Fibroblast of lung (primary cell): ENCODE measurements at regions not wholly inside any gene's neighbourhood (a gene's known extent, or its start where the extent isn't known, plus 50 kb on each side); places are given as distances from the start of the nearest gene placed in this dataset.

Source experiments
- DNase-seq, 2 donors: peaks; one replicate each; pipeline versions ENCODE4 v3.0.0 to v3.0.0-alpha.2; 2010; ENCODE audit warnings: low read depth in 2 of 2
- H2AFZ ChIP-seq: 2 replicates; pipeline ENCODE4 v1.5.1; 2012; ENCODE audit warnings: low read length, control low read depth, inconsistent platforms
- H3K27ac ChIP-seq: 2 replicates; pipeline ENCODE4 v1.5.1; 2011; ENCODE audit warnings: low read length, control low read depth; ENCODE audit not compliant: insufficient read depth
- H3K27me3 ChIP-seq: 2 replicates; pipeline ENCODE4 v1.5.1; 2011; ENCODE audit warnings: mild to moderate bottlenecking, low read length; ENCODE audit not compliant: control insufficient read depth, insufficient read depth
- H3K36me3 ChIP-seq: 2 replicates; pipeline ENCODE4 v1.5.1; 2011; ENCODE audit warnings: low read length; ENCODE audit not compliant: control insufficient read depth, insufficient read depth
- H3K4me1 ChIP-seq: 2 replicates; pipeline ENCODE4 v1.5.1; 2011; ENCODE audit warnings: low read length; ENCODE audit not compliant: control insufficient read depth, insufficient read depth; ENCODE audit errors: extremely low read depth
- H3K4me2 ChIP-seq: 2 replicates; pipeline ENCODE4 v1.5.1; 2011; ENCODE audit warnings: low read length, control low read depth; ENCODE audit not compliant: insufficient read depth; ENCODE audit errors: extremely low read depth
- H3K4me3 ChIP-seq, 4 experiments: fragments of 200-600 bp in 1 of 4; sonication (generic) in 1 of 4; replicated peaks in 1 of 4; 2 replicates each; pipeline ENCODE4 v1.5.1; 2011 to 2016; ENCODE audit warnings: low read length in 4 of 4, low read depth in 3 of 4, mild to moderate bottlenecking in 3 of 4, control low read depth in 2 of 4, inconsistent platforms in 1 of 4, mixed read lengths in 1 of 4; ENCODE audit not compliant: insufficient read depth in 1 of 4; ENCODE audit errors: control extremely low read depth in 1 of 4
- H3K79me2 ChIP-seq: 2 replicates; pipeline ENCODE4 v1.5.1; 2012; ENCODE audit warnings: mild to moderate bottlenecking, low read length, inconsistent platforms; ENCODE audit not compliant: control insufficient read depth, insufficient read depth
- H3K9ac ChIP-seq: 2 replicates; pipeline ENCODE4 v1.5.1; 2011; ENCODE audit warnings: mild to moderate bottlenecking, low read length, control low read depth; ENCODE audit not compliant: insufficient read depth
- H3K9me3 ChIP-seq: 2 replicates; pipeline ENCODE4 v1.5.1; 2012; ENCODE audit warnings: low read depth, low read length; ENCODE audit not compliant: control insufficient read depth, insufficient read depth
- H4K20me1 ChIP-seq: 2 replicates; pipeline ENCODE4 v1.5.1; 2011; ENCODE audit warnings: low read length; ENCODE audit not compliant: control insufficient read depth, insufficient read depth; ENCODE audit errors: extremely low read depth
- EZH2 ChIP-seq: IDR thresholded peaks from 2 replicates; pipeline ENCODE4 v1.5.1; 2012; ENCODE audit warnings: low read length, control low read depth, mild to moderate bottlenecking; ENCODE audit errors: missing control alignments
- TF ChIP-seq, protein P1 (sequence below), 2 donors: IDR thresholded peaks in 1 of 2; conservative IDR thresholded peaks in 1 of 2; 1 replicate in 1 of 2; 2 replicates in 1 of 2; pipeline ENCODE4 v1.5.1; 2011 to 2012; ENCODE audit warnings: low read length in 2 of 2, control low read depth in 1 of 2, inconsistent platforms in 1 of 2, low read depth in 1 of 2, mild to moderate bottlenecking in 1 of 2

GRCh38 chr12:125245581-125246557 is 180.6 kb downstream of the AACS start:
- H3K79me2 ChIP-seq = no peaks in the 10 kb centered on the region
- H4K20me1 ChIP-seq = no peaks in the 10 kb centered on the region
- no peak for TF ChIP-seq EZH2
- TF ChIP-seq, protein P1, sequence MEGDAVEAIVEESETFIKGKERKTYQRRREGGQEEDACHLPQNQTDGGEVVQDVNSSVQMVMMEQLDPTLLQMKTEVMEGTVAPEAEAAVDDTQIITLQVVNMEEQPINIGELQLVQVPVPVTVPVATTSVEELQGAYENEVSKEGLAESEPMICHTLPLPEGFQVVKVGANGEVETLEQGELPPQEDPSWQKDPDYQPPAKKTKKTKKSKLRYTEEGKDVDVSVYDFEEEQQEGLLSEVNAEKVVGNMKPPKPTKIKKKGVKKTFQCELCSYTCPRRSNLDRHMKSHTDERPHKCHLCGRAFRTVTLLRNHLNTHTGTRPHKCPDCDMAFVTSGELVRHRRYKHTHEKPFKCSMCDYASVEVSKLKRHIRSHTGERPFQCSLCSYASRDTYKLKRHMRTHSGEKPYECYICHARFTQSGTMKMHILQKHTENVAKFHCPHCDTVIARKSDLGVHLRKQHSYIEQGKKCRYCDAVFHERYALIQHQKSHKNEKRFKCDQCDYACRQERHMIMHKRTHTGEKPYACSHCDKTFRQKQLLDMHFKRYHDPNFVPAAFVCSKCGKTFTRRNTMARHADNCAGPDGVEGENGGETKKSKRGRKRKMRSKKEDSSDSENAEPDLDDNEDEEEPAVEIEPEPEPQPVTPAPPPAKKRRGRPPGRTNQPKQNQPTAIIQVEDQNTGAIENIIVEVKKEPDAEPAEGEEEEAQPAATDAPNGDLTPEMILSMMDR (conservative IDR thresholded peaks at IDR 0.05 in 1 of 2, IDR thresholded peaks at IDR 0.05 in 1 of 2; ENCODE audit: low read depth in 1 of 2, low read length in 2 of 2) = no peak
- H3K9ac ChIP-seq = no peak overlapping the region
- no peaks in the 10 kb centered on the region for H3K36me3 ChIP-seq
- no peak overlapping the region for H3K4me3 ChIP-seq
- no peak for DNase-seq
- no peak overlapping the region for H3K4me2 ChIP-seq
- H3K4me1 ChIP-seq = no peaks in the 10 kb centered on the region
- H3K27ac ChIP-seq = no peak overlapping the region
- H2AFZ ChIP-seq = no peak overlapping the region
- H3K27me3 ChIP-seq = no peaks in the 10 kb centered on the region
- no peaks in the 10 kb centered on the region for H3K9me3 ChIP-seq

DNA sequence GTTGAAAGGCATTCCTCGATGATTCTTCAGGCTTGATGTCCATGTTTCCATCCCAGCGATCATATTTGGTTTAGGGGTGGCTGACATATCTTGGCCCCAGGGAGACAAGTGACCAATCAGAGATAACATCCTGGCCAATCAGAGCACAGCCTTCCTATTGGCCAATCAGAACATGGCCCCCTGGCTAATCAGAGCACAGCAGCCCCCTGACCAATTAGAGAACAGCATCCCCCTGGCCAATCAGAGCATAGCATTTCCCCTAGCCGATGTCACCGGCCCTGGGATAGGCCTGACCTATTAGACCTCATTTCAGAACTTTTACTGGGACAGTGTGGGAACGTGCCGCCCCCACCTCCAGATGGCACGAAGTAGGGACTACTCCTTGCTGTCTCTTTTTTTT is 182.2 kb downstream of the AACS start:
- Histone ChIP-seq H3K27ac (no peak overlapping the region), H3K4me1 (no peaks in the 10 kb centered on the region), H2AFZ (no peak overlapping the region), H3K4me2 (no peak overlapping the region), H3K4me3 (no peak overlapping the region), H3K79me2 (no peaks in the 10 kb centered on the region), H3K36me3 (no peaks in the 10 kb centered on the region), H4K20me1 (no peaks in the 10 kb centered on the region), H3K9me3 (no peaks in the 10 kb centered on the region), H3K9ac (no peak overlapping the region), H3K27me3 (no peaks in the 10 kb centered on the region)
- TF ChIP-seq, protein P1 (conservative IDR thresholded peaks at IDR 0.05 in 1 of 2, IDR thresholded peaks at IDR 0.05 in 1 of 2; ENCODE audit: low read depth in 1 of 2, low read length in 2 of 2) = no peak
- TF ChIP-seq EZH2 = no peak
- no peak for DNase-seq

- H3K79me2 ChIP-seq = no peaks in the 10 kb centered on the region
Observed at GRCh38 chr12:125249066-125249824, 184.0 kb downstream of the AACS start.

More at GRCh38 chr12:125249066-125249824, 184.0 kb downstream of the AACS start:
- H3K27ac ChIP-seq = no peak overlapping the region
- H3K4me3 ChIP-seq = no peak overlapping the region
- H3K4me1 ChIP-seq = no peaks in the 10 kb centered on the region
- no peaks in the 10 kb centered on the region for H3K9me3 ChIP-seq
- DNase-seq = no peak
- H3K36me3 ChIP-seq = no peaks in the 10 kb centered on the region
- TF ChIP-seq EZH2 = no peak
- TF ChIP-seq, protein P1 (conservative IDR thresholded peaks at IDR 0.05 in 1 of 2, IDR thresholded peaks at IDR 0.05 in 1 of 2; ENCODE audit: low read depth in 1 of 2, low read length in 2 of 2) = no peak
- no peak overlapping the region for H2AFZ ChIP-seq
- no peak overlapping the region for H3K4me2 ChIP-seq
- no peak overlapping the region for H3K9ac ChIP-seq
- H4K20me1 ChIP-seq = no peaks in the 10 kb centered on the region
- no peaks in the 10 kb centered on the region for H3K27me3 ChIP-seq
